ENCODE measurements at regions not wholly inside any gene's neighbourhood (a gene's known extent, or its start where the extent isn't known, plus 50 kb on each side); places are given as distances from the start of the nearest gene placed in this dataset.
"Not testable (repeated sequence)": the region's sequence is repeated elsewhere in the genome, so short reads cannot be mapped to it uniquely, and the experiment has no call there.

DNA sequence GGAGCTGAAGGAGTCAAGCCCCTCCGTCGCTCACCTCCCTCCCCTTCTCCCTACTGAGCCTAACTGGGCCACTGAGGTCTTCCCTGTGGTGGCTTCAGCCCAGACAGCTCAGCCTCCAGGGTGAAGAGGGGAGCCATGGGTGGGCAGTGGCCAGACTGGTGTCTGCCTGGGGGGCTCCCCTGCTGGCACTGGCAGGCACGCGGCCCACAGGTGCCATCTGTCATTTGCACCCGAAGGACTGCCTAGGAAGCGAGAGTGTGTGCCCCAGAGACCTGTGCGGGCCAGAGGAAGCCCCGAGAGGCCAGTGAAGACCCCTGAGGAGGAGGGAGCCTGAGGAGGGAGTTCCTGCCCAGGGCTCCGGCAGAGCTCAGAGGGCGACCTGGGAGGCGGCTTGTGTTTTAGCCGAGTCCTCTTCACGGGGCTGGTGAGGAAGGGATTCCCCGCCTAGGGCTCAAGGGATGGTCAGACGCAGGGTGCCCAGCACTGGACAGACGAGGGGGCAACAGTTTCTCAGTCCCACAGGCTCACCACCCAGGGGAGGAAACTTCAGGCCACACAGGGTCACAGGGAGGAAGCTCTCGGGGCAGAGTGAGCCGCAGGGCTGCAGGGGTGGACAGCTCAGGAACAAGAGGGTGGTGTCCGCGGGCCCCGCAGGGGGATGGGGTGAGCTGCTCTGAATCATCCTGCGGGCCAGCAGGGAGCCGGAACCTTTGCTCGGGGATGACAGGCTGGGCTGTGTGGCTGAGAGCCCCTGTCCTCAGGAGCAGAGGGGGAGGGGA, 76.2 kb upstream of the PPP2R2D start:
- no peak for DNase-seq

DNA sequence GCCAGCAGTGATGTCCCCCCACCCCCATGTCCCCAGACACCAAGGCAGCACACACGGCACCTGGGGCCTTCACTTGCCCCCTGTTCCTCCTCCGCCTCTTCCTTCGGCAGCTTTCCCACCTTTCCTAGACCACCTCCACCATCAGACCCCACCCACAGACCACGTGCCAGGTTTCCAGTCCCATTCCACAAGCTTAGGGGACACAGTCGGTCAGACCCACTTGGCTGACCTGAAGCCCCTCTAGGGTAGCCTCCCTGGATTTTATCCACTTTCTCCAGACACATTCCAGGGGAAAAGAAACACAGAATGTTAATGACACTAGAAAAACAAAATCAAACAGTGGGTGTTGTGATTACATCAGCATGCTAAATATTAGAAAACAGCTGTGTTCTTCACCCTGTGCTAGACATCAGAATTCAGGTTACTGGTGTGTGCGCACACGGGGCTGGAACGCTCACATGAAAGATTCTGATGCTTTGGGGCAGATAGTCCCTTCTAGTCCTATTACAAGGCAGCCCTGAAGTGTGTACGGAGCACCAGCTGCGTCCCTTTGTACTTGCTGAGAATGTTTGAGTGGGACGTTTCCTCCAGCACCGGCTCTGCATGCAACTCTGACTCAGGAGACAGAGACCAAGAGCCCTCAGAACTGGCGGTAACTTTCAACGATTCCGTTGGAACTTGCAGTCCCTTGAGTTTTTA, 75.5 kb upstream of the PPP2R2D start:
- peak; percentile 40 for DNase-seq

DNA sequence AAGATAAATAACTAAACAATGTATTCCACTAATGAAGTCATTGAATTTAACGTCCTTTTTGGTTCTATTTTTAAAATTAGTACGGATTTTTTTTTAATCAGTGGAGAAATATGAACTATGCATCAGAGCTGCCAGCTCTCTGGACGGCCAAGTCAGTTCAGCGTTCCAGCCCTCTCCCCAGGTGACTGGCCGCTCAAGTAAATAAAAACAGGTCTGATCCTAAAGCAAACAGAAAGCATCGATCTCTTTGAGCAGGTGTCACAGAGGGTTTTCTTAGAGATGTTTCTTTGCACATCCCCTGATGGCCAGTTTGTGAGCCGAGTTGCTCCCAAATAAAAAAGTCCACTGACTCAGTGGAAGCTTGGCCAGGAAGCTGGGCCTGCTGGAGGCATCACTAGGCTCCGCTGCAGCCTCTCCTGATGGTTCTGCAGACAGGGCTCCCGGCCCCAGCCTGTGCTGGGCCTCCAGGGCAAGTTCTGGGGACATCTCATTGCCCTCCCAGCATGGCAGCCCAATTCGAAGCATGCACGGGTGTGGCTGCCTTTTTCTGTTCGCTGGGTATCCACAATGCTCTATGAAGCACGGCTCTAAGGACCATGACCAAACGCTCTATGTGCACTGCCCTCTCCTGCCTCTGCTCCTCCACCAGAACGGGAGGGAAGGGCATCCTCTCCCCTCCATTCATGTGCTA, 74.7 kb upstream of the PPP2R2D start:
- peak; percentile 36 for DNase-seq

DNA sequence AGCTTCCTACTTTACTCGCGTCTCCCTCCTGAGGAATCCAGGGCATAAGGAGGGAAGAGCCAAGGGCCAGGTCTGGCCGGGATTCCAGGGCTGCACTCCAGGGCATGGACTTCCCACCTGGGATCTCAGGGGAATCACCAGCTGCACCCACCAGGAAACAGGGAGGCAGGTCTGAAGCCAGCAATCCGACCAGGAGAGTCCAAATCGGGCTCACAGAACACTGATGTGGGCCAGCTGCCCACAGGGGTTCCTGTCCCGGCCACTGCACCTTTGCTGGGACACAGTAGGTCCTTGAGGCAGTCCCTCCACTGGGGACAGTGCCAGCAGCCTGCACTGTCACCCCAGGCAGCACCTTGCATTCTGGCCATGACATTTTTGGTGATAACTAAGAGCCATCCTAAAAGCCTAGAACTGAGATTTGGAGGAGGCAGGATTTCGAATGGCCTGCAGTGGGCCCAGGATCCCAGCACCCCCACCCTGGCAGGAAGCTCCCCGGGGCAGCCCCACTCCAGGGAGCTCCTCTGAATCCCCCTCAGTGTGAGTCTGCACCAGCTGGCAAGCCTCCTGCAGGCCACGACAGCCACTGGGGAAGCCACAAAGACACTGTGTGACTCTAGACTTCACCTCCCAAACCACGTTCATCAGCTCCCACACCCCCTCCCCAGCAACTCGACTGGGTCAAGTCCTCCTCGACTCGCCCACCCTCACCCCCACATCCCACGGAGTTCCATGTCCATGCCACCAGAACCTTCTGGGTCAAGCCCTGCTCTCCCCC, 71.5 kb upstream of the PPP2R2D start:
- DNase-seq: no peak

DNA sequence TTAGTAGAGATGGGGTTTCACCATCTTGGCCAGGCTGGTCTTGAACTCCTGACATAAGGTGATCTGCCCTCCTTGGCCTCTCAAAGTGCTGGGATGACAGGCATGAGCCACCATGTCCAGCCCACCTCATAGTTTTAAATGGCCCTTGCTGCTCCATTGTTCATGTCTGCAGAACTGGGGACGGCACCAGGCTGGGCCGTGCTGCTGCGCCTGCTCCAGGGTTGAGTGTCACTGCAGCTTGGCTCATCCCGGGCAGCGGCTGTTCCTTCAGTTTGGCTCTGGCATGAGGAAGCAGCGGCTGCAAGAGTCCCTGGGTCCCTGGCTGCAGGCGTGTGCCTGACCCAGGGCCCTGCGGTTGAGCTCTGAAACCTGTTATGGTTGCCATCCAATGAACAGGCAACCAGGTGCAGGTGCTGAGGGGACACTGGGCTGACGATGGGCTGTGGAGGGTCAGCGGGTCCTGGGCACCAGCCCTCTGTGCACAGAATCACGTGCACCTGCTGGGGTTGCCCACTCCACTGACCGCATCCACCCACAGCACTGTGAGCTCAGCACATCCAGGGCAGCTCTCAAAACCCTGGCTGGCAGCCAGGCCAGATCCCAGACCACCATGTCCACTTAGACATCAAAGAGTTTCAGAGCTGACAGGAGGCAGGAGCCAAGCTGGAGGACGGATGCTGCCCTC, 70.2 kb upstream of the PPP2R2D start:
- no peak for DNase-seq

DNA sequence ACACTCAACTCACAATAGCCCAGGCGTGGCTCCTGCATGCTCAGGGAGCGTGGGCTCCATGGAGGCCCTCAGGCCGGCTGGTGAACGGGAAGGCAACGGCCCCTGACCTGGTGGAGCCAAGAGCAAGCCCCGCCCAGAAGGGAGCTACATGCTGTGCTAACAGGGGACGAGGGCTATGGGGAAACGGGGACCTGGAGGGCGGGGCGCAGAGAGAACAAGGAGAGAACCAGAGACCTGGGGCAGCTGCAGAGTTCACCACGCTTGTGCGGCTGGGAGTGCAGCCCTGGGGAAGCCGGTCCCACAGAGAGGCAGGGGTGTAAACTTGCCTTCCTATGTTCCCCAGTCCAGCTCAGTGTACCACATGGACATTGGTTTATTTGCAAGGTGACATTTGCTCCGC, 69.2 kb upstream of the PPP2R2D start:
- DNase-seq: no peak

DNA sequence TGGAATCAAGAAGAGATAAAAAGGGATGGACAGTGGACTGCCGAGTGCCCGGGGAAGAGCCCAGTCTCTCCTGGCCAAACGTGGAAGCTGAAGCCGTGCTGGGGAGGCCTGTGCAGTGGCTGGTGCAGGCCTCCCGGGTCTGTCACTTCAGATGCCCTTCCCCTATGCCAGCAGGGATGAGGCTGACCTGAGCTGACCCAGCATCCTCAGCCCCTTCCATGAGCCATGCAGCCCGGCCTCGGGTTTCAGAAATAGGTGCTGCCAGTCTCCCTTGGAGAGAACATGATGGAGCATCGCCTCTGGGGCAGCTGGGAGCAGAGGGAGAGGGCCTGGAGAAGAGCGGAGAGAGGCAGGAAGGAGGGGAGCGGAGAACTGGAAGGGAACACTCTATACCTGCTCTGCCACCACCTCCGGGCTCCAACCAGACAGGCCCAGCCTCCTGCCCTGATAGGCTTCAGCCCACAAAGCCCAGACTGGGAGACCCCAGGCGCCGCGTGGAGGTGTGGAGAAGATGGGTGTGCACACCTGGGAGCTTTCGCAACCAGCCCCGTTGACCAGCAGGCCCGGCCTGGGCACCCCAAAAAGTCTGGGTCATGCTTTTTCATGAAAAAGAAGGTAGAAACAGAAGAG, 68.6 kb upstream of the PPP2R2D start:
- no peak for DNase-seq

DNA sequence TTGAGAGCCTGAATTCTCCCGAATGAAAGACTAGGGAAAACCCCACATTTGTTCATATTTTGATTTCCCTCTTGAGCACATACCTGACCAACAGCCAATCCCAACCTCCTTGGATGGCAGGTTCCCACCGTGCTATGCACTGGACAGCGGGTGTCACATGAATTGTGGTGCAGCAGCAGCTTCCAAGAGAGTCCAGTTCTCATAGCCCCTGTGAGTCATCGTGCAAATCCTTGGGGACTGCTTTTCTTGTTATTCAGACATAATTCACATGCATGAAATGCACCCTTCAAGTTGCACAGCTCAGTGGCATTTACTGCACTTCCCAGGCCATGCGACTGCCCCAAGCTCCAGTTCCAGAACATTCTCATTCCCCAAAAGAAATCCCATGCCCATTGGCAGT, 67.8 kb upstream of the PPP2R2D start:
- DNase-seq: no peak

DNA sequence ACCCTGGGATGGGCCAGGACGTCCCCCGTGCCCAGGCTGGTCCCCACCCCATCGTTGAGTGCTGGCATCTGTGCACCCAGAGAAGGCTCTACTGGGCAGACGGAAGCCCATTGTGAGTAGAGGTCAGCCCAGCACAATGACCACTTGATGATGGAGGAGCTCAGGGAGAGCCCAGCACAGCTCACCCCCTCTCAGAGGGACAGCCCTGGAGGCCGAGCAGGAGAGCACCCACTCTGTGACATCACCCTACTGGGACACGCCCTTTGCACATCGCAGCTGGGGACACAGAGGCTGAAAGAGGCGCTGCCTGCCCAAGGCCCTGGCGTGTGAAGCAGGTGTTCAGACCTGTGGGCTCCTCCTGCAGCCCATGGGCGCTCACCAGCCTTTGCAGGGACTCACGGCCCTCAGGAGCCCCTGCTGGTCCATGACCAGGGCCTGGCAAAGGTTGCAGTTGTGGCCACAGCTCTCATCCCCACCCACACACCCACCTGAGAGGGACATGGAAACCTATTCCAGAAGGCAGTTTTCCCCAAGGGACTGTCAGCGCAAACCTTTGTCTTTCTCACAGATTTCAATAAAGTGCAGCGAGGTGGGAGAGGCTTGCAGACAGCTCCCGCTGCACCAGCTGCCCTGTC, 67.2 kb upstream of the PPP2R2D start:
- no peak for DNase-seq

DNA sequence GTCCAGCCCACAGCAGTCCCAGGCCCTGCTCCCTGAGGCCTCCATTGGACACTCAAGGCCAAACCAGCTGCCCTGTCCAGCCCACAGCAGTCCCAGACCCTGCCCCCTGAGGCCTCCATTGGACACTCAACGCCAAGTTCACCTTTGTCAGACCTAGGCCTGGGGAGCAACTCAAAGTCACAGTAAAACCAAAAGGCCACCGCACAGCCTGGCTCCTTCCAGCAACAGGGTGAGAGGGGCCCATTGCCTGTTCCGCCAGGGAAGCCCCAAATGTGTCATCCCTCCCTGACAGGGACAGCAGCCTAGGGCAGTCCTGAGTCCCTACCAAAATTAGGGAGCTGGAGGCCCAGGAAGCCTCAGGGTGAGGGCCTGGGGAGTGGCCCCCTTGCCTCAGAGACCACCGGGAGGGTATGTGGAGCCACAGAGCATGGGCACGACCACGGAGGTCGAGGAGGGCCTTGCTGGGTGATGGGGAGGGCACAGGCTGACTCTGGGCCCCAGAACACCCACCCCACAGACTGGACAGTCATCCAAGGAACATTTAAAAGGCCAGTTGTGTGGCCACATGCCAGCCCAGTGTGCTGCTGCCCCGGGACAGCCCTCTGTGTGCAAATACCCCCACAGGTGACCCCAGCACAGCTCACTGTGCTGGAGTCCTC, 66.5 kb upstream of the PPP2R2D start:
- no peak for DNase-seq

DNA sequence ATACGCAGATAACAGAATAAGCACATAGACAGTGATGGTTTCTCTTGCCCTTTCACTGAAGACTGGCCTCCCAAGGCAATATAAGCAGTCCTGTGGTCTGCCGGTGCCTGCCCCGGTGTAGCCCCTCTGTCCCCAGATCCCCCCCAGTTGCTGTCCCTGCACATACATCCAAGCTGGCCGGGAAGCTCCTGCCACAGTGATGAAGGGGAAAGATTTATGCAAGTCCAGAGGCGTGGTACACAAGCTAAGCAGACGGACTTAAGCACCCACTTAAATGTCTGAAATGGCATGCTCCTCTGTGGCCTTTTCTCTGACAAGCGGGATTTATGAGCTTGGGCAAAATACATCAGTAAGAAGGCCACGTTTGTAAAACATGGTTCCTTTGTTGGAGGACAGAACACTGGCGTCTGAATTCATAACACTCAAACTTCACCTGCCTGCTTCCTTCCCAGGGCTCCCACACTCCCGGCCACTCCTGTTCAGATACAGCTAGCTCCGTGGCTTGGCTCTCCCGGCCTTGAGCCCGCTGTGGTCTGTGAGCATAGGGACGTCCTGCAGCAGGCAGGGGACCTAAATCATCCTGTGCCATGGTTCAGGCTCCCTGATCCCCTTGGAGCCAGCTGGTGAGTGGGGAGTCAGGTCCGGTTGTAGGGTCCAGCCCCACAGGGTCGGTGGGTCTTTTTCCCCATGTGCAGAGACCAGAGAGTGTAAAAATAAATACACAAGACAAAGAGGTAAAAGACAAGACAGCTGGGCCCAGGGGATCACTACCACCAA, 61.7 kb upstream of the PPP2R2D start:
- no peak for DNase-seq

DNA sequence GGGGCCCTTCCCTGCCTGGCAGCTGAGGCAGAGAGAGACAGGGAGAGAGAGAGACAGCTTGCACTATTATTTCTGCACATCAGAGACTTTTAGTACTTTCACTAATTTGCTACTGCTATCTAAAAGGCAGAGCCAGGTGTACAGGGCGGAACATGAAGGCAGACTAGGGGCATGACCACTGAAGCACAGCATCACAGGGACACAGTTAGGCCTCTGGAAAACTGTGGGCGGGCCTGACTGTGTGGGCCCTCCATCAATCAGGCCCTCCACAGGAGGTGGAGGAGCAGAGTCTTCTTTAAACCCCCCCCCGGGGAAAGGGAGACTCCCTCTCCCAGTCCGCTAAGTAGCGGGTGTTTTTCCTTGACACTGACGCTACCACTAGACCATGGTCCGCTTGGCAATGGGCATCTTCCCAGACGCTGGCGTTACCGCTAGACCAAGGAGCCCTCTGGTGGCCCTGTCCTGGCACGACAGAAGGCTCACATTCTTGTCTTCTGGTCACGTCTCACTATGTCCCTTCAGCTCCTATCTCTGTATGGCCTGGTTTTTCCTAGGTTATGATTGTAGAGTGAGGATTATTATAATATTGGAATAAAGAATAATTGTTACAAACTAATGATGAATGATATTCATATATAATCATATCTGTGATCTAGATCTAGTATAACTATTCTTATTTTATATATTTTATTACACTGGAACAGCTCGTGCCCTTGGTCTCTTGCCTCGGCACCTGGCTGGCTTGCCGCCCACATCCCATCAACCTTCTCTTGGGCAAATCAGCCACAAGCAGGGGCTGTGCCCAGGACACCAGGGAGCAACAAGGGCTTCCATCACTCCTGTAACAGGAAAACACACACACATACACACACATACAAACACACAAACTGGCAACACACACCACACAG, 60.7 kb upstream of the PPP2R2D start:
- DNase-seq: not testable (repeated sequence)

DNA sequence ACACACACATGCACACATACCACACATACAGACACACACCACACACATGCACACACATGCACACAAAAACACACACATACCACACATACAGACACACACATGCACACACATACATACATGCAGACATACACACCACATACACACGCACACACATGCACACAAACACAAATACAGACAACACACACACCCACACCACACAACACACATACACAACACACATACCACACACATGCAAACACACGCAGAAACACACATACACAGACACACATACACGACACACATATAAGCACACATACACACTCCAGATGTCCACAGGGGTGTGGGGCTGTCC, 60.1 kb upstream of the PPP2R2D start:
- DNase-seq: no peak

DNA sequence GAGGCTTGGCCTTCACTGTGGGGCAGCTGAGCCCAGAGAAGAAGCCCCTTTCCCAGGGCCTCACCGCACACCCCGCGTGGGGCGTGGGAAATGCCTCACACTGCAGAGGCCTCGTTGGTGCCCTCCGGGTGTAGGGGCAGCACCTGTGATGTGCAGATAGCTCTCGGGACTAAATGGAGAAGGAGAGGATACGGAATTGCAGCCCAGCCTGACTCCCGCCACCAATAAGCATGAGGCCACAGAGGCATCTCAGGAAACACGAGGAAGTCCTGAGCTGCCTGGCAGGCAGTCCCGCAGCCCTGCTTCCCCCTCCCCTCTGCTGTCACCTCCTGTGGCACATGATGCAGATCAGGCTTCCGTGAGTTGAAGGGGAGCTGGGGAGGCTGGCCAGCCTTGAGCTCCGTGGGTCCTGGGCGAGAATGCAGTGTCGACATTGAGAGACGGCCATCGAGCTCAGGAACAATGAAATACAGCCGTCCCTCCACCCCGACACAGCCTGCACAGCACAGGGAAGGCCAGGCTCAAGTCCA, 59.6 kb upstream of the PPP2R2D start:
- no peak for DNase-seq

DNA sequence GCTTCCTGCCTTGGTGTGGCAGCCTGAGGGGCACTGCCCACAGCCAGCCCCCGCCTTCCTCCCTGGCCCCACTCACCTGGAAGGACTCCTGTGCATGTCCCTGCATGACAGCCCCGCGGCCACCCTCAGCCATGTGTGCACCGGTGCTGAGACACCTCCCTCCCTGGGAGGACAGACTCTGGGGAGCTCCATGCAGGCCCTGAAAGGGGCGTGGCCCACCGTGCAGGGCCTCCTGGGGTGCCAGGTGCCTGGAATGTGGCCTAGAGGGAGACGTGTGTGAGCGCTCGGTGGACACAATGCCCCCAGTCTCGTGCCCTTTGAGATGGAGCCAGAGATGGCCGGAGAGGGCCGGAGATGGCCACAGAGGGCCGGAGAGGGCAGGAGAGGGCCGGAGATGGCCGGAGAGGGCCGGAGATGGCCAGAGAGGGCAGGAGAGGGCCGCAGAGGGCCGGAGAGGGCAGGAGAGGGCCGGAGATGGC, 59.1 kb upstream of the PPP2R2D start:
- no peak for DNase-seq

DNA sequence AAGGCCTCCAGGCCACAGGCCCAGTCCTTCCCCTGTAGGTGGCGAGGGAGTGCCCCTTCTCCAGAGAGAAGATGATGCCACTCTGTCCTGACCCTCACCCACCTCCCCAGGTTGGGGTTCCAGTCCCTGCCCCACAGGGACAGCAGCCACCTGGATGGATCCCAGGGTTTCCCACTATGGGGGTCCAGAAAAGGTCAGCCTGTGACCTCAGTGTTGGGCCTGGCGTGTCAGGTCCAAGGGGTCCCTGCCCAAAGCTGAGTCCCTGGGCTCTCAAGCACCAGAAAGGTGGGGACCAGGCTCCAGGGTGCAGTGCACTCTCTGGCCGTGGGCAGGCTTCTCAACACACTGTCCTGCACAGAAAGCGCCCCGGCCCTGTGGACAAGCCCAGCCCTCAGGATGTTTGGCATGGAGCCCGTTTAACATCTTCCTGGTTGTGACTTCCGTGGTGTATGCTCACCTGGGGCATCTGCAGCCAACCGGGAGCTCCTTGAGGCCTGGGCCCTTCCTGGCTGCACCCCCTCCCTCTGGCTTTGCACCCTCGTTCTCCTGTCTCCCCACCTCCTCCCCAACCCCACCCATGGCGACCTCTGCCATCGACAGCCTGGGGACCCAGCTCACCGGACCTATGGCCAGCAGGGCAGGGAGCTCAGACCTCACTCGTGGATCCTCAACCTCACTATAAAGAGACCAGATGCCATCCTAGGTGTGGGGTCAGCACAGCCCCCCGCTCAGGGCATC, 58.3 kb upstream of the PPP2R2D start:
- no peak for DNase-seq

DNA sequence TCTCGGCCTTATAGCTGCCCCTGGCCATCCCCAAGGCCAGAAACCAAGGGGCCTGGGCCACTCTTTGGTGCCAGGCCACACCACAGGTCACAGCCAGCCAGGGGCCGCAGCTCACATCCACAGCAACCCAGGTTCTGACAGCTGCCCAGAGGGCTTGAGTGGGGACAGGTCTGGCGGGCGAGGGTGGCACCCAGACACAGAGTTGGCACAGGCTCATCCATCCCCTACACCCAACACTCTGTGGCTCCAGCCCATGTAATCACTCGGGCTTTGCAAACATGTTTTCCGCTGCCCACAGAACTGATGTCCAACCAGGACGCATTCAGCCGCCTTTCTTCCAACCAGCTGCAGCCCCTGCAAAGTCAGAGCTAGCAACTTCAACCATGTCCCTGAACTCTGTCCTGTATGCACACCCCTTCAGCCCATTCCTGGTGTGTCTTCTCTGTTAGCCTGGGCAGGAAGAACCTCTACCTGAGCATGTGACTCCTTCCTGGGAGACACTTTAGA, 57.7 kb upstream of the PPP2R2D start:
- DNase-seq: no peak

DNA sequence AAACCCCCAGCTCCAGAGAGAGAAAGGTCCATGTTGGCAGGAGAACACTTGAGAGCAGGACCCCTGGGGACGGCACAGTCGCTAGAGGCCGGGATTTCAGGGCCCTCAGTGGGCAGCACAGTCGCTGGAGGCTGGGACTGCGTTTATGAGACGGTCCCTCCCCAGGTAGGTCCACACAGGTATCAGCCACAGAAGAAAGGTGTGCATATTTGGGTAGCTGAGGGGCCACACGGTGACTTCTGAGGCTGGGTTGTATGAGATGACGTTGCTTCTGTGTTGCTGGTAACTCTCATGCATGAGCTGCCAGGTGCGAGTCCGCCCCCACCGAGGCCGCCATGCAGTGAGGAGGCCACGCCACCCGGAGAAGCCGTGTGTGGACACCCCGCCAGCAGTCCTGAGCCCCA, 56.9 kb upstream of the PPP2R2D start:
- no peak for DNase-seq

All from NCI-H510A (cell line).